HG03095 (cell line): ENCODE measurements at regions not wholly inside any gene's neighbourhood (a gene's known extent, or its start where the extent isn't known, plus 50 kb on each side); places are given as distances from the start of the nearest gene placed in this dataset.

Source experiments
- ATAC-seq: cut with Tn5 transposase; IDR thresholded peaks from one replicate; pipeline ENCODE4 v1.9.1; 2021; ENCODE audit warnings: moderate library complexity; ENCODE audit not compliant: unreplicated experiment

GRCh38 chr11:87440076-87440770, 402.5 kb downstream of the TMEM135 start:
- ATAC-seq, result no peak

- ATAC-seq, result no peak
Measured at GRCh38 chr11:87438416-87438815, 400.7 kb downstream of the TMEM135 start.

GRCh38 chr11:87437844-87438223, 400.1 kb downstream of the TMEM135 start:
- ATAC-seq, result no peak

- no peak for ATAC-seq
Measured at GRCh38 chr11:87437133-87437843, 399.6 kb downstream of the TMEM135 start.

GRCh38 chr11:87432022-87432421, 394.3 kb downstream of the TMEM135 start:
- no peak for ATAC-seq

GRCh38 chr11:87431392-87431791, 393.7 kb downstream of the TMEM135 start:
- no peak for ATAC-seq

GRCh38 chr11:87430821-87431220, 393.1 kb downstream of the TMEM135 start:
- ATAC-seq, result no peak

- ATAC-seq, result no peak
Measured at GRCh38 chr11:87429996-87430395, 392.3 kb downstream of the TMEM135 start.

GRCh38 chr11:87428266-87428665, 390.5 kb downstream of the TMEM135 start:
- no peak for ATAC-seq

GRCh38 chr11:87425943-87426342, 388.2 kb downstream of the TMEM135 start:
- ATAC-seq, result no peak

GRCh38 chr11:87425391-87425790, 387.7 kb downstream of the TMEM135 start:
- ATAC-seq, result no peak

- ATAC-seq, result no peak
Measured at GRCh38 chr11:87423161-87423560, 385.4 kb downstream of the TMEM135 start.

- no peak for ATAC-seq
Measured at GRCh38 chr11:87422566-87422965, 384.8 kb downstream of the TMEM135 start.

GRCh38 chr11:87421422-87421821, 383.7 kb downstream of the TMEM135 start:
- ATAC-seq, result peak; percentile 82

- no peak for ATAC-seq
Measured at GRCh38 chr11:87417951-87418350, 380.2 kb downstream of the TMEM135 start.

GRCh38 chr11:87405843-87406242, 368.1 kb downstream of the TMEM135 start:
- no peak for ATAC-seq

GRCh38 chr11:87405356-87405755, 367.6 kb downstream of the TMEM135 start:
- ATAC-seq, result no peak

- ATAC-seq, result no peak
Measured at GRCh38 chr11:87401653-87402052, 363.9 kb downstream of the TMEM135 start.

- no peak for ATAC-seq
Measured at GRCh38 chr11:87399341-87399740, 361.6 kb downstream of the TMEM135 start.

- ATAC-seq, result no peak
Measured at GRCh38 chr11:87398931-87399330, 361.2 kb downstream of the TMEM135 start.

- ATAC-seq, result no peak
Measured at GRCh38 chr11:87397011-87397865, 359.5 kb downstream of the TMEM135 start.

GRCh38 chr11:87394924-87395323, 357.2 kb downstream of the TMEM135 start:
- no peak for ATAC-seq
